K562 (cell line): ENCODE measurements at regions not wholly inside any gene's neighbourhood (a gene's known extent, or its start where the extent isn't known, plus 50 kb on each side); places are given as distances from the start of the nearest gene placed in this dataset.

Experiments
- AFF1 ChIP-seq, 2 experiments: fragments of 450-650 bp; IDR thresholded peaks; 2 replicates each; pipeline ENCODE4 v1.6.1; 2018; ENCODE audit warnings: mild to moderate bottlenecking in 2 of 2, low read depth in 1 of 2; ENCODE audit not compliant: partially characterized antibody in 2 of 2
- ZNF311 ChIP-seq: fragments of 250-450 bp; sonication (Bioruptor Pico); IDR thresholded peaks from 2 replicates; pipeline ENCODE4 v1.4.0; 2020; ENCODE audit warnings: mild to moderate bottlenecking, moderate library complexity
- ZNF318 ChIP-seq, 2 experiments: fragments of 450-650 bp; IDR thresholded peaks; 2 replicates each; pipeline ENCODE4 v1.6.1; 2016; ENCODE audit warnings: mild to moderate bottlenecking in 2 of 2, borderline replicate concordance in 1 of 2, low read depth in 1 of 2, moderate library complexity in 1 of 2

GRCh38 chr2:216808805-216809425 lies 50.9 kb downstream of the TNP1 start (continued):
- TF ChIP-seq AFF1 (IDR thresholded peaks at IDR 0.05; ENCODE audit: low read depth in 1 of 2, partially characterized antibody in 2 of 2) (no peak), ZNF318 (IDR thresholded peaks at IDR 0.05; ENCODE audit: borderline replicate concordance in 1 of 2, low read depth in 1 of 2) (no peak), ZNF311 (CRISPR knock-in tag) (no peak)
